PC-9 (cell line): ENCODE measurements at regions not wholly inside any gene's neighbourhood (a gene's known extent, or its start where the extent isn't known, plus 50 kb on each side); places are given as distances from the start of the nearest gene placed in this dataset.

ENCODE experiments used
- BruUV-seq: library from RNA; stranded (reverse); fragments of 400-500 nt; replicated peaks from 2 replicates; lab custom pipeline; 2021; lab: Mats Ljungman, UMichigan
- CTCF ChIA-PET: fragments of 300-600 bp; sonication (Branson Sonifier 250); formaldehyde crosslinking; loops from one replicate; lab custom pipeline; 2022; ENCODE audit warnings: antibody characterized with exemption; lab: Charles Lee
- POLR2A ChIA-PET: fragments of 300-600 bp; sonication (Branson Sonifier 250); formaldehyde crosslinking; loops from one replicate; lab custom pipeline; 2022; ENCODE audit warnings: antibody characterized with exemption; ENCODE audit not compliant: unreplicated experiment; lab: Charles Lee
- DNase-seq, 2 experiments: peaks; one replicate each; pipeline versions ENCODE4 v3.0.0 to v3.0.0-alpha.2; 2015 to 2022; ENCODE audit warnings: mixed read lengths in 1 of 2
- H2AFZ ChIP-seq: fragments of 200-600 bp; sonication (generic); 2 replicates; pipeline ENCODE4 v1.8.1; 2017; ENCODE audit warnings: antibody characterized with exemption
- H3F3A ChIP-seq: fragments of 200-600 bp; sonication (generic); 2 replicates; pipeline ENCODE4 v1.8.1; 2017; ENCODE audit warnings: antibody characterized with exemption, mild to moderate bottlenecking, low read depth; ENCODE audit not compliant: insufficient read depth
- H3K27ac ChIP-seq: fragments of 200-600 bp; sonication (generic); 2 replicates; pipeline ENCODE4 v1.6.1; 2016; ENCODE audit warnings: mixed run types
- H3K27me3 ChIP-seq: fragments of 200-600 bp; sonication (generic); 2 replicates; pipeline ENCODE4 v1.6.1; 2016; ENCODE audit warnings: low read depth, mixed run types; ENCODE audit not compliant: insufficient read depth
- H3K36me3 ChIP-seq: fragments of 200-600 bp; sonication (generic); 2 replicates; pipeline ENCODE4 v1.6.1; 2016; ENCODE audit warnings: low read depth, mixed run types
- H3K4me1 ChIP-seq: fragments of 200-600 bp; sonication (generic); replicated peaks from 2 replicates; pipeline ENCODE4 v1.6.1; 2016; ENCODE audit warnings: mixed run types; ENCODE audit not compliant: insufficient read depth
- H3K4me2 ChIP-seq: fragments of 200-600 bp; sonication (generic); 2 replicates; pipeline ENCODE4 v1.6.1; 2017; ENCODE audit warnings: mixed run types
- H3K4me3 ChIP-seq: fragments of 200-600 bp; sonication (generic); 2 replicates; pipeline ENCODE4 v1.6.1; 2016; ENCODE audit warnings: mixed run types
- H3K79me2 ChIP-seq: fragments of 200-600 bp; sonication (generic); 2 replicates; pipeline ENCODE4 v1.6.1; 2017; ENCODE audit warnings: low read depth, mixed run types
- H3K9me2 ChIP-seq: fragments of 200-600 bp; sonication (generic); 2 replicates; pipeline ENCODE4 v1.8.1; 2017; ENCODE audit warnings: mild to moderate bottlenecking; ENCODE audit not compliant: insufficient read depth
- H3K9me3 ChIP-seq: fragments of 200-600 bp; sonication (generic); 2 replicates; pipeline ENCODE4 v1.8.1; 2016; ENCODE audit warnings: low read depth; ENCODE audit not compliant: insufficient read depth
- H4K20me1 ChIP-seq: fragments of 200-600 bp; sonication (generic); 2 replicates; pipeline ENCODE4 v1.8.1; 2017; ENCODE audit not compliant: insufficient read depth
- EZH2 ChIP-seq: fragments of 200-600 bp; sonication (generic); IDR thresholded peaks from 2 replicates; pipeline ENCODE4 v1.8.0; 2017; ENCODE audit warnings: antibody characterized with exemption, low read depth
- intact Hi-C: fragments of 100-400 bp; cut with micrococcal nuclease; formaldehyde crosslinking; loops from one replicate; pipeline ENCODE4 v1.10.0; 2022; ENCODE audit not compliant: unreplicated experiment
- TF ChIP-seq, protein P1 (sequence below): fragments of 200-600 bp; sonication (generic); conservative IDR thresholded peaks from 2 replicates; pipeline ENCODE4 v1.6.1; 2017; ENCODE audit warnings: mixed run types, antibody characterized with exemption, mild to moderate bottlenecking, moderate library complexity

DNA sequence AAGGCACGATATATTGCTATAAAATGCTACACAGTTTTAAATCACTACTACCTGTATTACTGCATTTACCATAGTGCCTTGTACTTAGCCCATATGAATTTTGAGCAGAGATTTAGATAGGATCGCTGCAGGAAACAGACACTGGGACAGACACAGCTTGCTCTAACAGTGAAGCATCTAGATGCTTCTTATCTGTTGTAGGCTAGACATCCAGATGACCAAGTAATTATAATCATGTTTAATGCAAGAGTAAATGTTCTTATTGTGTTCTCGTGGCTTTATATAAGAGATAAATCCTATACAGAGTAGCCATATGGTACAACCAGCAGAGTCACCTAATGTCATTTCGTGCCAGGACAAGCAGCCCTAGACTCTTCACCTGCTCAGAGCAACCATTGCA lies 92.8 kb downstream of the ASCL1 start:
- CTCF ChIA-PET = no interaction called here
- Histone ChIP-seq H3K4me3 (no peak overlapping the region), H2AFZ (no peak overlapping the region), H3K4me2 (no peak overlapping the region), H3K27ac (no peak overlapping the region), H3K4me1 (no peaks in the 10 kb centered on the region), H3K79me2 (no peaks in the 10 kb centered on the region), H3K9me2 (no peaks in the 10 kb centered on the region), H3K9me3 (no peaks in the 10 kb centered on the region), H3F3A (no peaks in the 10 kb centered on the region), H4K20me1 (no peaks in the 10 kb centered on the region), H3K27me3 (no peaks in the 10 kb centered on the region), H3K36me3 (no peaks in the 10 kb centered on the region)
- BruUV-seq = no TSS peak
- DNase-seq = no peak
- POLR2A ChIA-PET = no interaction called here
- no peak for TF ChIP-seq EZH2
- TF ChIP-seq, protein P1, sequence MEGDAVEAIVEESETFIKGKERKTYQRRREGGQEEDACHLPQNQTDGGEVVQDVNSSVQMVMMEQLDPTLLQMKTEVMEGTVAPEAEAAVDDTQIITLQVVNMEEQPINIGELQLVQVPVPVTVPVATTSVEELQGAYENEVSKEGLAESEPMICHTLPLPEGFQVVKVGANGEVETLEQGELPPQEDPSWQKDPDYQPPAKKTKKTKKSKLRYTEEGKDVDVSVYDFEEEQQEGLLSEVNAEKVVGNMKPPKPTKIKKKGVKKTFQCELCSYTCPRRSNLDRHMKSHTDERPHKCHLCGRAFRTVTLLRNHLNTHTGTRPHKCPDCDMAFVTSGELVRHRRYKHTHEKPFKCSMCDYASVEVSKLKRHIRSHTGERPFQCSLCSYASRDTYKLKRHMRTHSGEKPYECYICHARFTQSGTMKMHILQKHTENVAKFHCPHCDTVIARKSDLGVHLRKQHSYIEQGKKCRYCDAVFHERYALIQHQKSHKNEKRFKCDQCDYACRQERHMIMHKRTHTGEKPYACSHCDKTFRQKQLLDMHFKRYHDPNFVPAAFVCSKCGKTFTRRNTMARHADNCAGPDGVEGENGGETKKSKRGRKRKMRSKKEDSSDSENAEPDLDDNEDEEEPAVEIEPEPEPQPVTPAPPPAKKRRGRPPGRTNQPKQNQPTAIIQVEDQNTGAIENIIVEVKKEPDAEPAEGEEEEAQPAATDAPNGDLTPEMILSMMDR = no peak
- intact Hi-C loops = no loop called here

DNA sequence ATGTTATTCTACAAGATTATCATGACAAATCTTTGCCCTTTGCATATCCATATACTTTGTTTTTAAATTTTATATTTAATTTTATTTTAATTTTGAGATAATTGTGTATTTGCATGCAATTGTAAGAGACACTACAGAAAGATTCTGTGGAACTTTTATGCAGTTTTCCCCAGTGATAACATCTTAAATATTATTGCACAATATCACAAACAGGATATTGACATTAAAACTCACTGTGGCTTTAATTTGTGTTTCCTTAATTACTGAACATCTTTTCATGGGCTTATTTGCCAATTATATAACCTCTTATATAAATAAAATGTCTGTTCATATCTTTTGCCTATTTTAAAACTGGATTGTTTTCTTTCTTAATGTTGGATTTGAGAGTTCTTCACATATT lies 95.6 kb downstream of the ASCL1 start:
- CTCF ChIA-PET = no interaction called here
- H3K79me2 ChIP-seq = no peaks in the 10 kb centered on the region
- no peaks in the 10 kb centered on the region for H3K4me1 ChIP-seq
- intact Hi-C loops = no loop called here
- no peaks in the 10 kb centered on the region for H4K20me1 ChIP-seq
- H3K4me2 ChIP-seq = no peak overlapping the region
- POLR2A ChIA-PET = no interaction called here
- H2AFZ ChIP-seq = peak overlapping the region; percentile 62
- H3K4me3 ChIP-seq = no peak overlapping the region
- no peaks in the 10 kb centered on the region for H3K9me3 ChIP-seq
- no peaks in the 10 kb centered on the region for H3K27me3 ChIP-seq
- no peaks in the 10 kb centered on the region for H3K9me2 ChIP-seq
- TF ChIP-seq, protein P1 = no peak
- no peak for TF ChIP-seq EZH2
- H3K36me3 ChIP-seq = no peaks in the 10 kb centered on the region
- H3K27ac ChIP-seq = no peak overlapping the region
- DNase-seq = no peak
- no TSS peak for BruUV-seq
- no peaks in the 10 kb centered on the region for H3F3A ChIP-seq

DNA sequence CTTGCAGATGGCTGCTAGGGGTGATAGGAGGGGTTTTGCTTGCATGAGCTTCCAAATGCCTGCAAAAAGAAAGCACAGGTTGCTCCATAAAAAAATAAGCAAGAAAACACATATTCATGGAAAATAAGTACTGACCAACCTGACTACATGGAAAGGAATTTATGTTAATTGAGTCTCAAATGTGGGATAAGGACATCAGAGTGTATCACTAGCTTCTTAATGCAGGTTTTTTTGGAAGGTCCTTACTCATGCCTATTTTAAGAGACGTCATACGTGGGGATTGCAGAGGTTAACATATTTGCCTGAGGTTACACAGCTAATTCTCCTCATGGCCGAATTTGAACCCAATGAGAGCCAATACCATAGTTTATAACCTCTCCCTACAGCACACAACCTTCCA lies 116.2 kb downstream of the ASCL1 start:
- CTCF ChIA-PET = no interaction called here
- BruUV-seq = no TSS peak
- Histone ChIP-seq H3K79me2 (no peaks in the 10 kb centered on the region), H3K4me3 (no peak overlapping the region), H3F3A (no peaks in the 10 kb centered on the region), H3K36me3 (no peaks in the 10 kb centered on the region), H3K9me3 (no peaks in the 10 kb centered on the region), H3K27ac (no peak overlapping the region), H3K9me2 (no peaks in the 10 kb centered on the region), H3K4me2 (no peak overlapping the region), H3K4me1 (no peaks in the 10 kb centered on the region), H4K20me1 (0 out of 2 replicates have a peak, but pooled peaks cover 5% of the 10 kb centered on the region), H3K27me3 (no peaks in the 10 kb centered on the region), H2AFZ (no peak overlapping the region)
- TF ChIP-seq EZH2 = no peak
- TF ChIP-seq, protein P1 = no peak
- intact Hi-C loops = no loop called here
- no peak for DNase-seq
- POLR2A ChIA-PET = no interaction called here
